ENCODE measurements at regions not wholly inside any gene's neighbourhood (a gene's known extent, or its start where the extent isn't known, plus 50 kb on each side); places are given as distances from the start of the nearest gene placed in this dataset.
A peak's percentile ranks its signal among the peaks of the same experiment; 100 is the strongest.
"Not testable (repeated sequence)": the region's sequence is repeated elsewhere in the genome, so short reads cannot be mapped to it uniquely, and the experiment has no call there.

DNA sequence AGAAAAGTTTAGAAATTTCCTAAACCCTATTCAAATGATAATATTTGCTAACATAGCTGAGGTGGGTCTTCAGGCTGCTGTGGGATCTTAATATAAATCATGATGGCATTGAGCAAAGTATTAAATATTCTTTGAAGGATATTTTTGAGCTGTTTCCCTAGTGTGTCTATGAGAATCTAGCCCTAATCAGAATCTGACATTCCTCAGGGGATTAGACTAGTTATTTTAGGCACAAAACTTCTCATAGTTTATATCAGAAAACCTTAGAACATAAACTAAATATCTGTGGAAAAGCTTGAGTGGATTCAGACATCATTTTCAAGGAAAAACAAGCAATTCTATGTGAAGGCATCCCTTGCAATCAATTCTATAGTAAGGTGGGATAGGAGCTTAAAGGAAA, 594.5 kb downstream of the RFPL4B start:
- FAIRE-seq = no peak

DNA sequence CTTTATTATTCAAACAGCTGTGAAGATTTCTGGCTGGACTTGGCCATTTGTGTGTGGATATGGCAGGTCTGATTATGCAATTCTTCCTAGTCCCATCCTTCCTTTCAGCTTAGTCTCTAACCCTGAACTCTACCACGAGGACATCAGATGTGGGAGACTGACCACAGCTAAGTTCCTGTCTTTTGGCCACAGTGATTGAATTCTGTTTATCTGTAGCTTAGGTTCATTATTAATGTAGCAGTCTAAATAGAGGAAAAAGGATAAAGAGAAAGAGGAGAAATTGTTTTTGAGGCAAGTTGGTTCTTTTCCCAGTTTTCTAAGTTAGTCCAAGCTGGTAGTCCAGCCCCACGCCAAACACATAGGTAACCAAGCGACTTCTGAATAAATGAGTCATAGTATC, 598.9 kb downstream of the RFPL4B start:
- no peak for FAIRE-seq

DNA sequence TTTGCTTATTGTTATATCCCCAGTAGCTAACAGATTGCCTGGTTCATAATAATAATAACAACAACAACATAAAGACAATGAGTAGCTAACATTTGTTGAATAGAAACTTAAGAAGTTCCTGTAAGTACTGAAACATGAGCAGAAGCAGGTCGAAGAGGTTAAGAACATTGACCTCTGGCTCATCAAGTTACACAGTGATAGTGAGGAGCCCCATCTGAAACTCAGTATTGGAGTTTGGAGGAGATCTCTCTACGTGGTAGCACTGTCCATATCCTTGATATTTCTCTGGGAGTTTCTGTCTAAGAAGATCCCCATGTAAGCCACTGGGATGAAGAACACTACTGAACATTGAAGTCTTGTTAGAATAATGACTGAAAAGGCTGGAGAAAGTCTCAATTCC, 600.4 kb downstream of the RFPL4B start:
- FAIRE-seq = no peak

DNA sequence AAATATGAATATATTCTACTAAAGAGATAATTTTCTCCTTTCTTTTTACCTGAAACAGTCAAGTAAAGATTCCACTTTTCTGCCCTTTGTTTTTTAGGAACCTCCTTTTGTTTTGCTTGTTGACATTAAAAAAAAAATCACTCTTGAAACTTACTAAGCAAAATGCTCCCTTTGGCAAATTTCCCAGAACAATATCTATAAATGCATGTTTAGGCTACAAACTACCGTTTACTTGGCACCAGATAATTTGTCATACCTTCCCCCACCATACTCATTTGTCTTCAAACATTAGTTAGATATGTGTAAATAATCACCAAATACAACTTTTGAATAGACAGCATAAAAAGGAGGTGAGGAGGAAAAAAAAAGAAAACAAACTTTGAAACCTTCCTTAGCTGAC, 604.7 kb downstream of the RFPL4B start:
- no peak for FAIRE-seq

DNA sequence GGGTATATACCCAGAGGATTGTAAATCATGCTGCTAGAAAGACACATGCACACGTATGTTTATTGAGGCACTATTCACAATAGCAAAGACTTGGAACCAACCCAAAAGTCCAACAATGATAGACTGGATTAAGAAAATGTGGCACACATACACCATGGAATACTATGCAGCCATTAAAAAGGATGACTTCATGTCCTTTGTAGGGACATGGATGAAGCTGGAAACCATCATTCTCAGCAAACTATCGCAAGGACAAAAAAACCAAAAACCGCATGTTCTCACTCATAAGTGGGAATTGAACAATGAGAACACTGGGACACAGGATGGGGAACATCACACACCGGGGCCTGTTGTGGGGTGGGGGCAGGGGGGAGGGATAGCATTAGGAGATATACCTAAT, 608.6 kb downstream of the RFPL4B start:
- FAIRE-seq = not testable (repeated sequence)

DNA sequence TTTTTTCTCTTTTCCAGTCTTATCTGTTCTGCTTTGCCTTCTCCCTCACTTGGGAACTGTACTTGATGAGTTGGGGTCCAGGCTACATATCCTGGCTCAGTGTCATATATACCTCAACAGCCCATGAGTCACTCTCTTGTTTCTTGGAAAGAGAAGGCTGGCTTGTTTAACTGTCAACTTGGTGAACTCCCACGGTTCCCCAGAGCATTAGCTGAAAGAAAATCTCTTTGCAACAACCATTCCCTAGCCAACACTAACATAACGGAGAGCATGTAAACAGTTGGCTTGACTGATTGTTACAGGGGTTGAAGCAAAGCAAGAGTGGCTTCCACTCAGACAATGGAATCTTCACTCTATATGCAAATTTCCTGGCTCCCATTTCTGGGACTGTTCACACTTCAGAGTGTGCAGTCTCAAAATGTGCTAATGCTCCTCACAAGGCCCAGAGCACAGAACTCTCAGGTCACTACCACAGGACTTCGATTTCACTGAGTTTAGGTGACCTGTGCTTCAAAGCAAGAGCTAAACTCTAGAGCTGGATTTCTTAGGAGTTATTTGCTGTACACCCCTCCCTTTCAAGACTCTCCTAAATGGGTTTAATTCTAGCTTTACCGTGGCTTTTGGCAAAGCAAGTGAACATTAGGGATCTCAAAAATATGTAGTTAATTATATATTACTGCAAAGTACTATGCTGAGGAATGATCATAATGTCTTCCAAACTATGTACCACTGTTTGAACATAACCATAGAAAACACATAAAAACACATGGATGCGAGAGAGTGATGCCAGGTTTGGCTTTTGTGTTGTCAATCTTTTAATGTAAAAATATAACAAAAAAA, 609.8 kb downstream of the RFPL4B start:
- FAIRE-seq = peak; percentile 78

DNA sequence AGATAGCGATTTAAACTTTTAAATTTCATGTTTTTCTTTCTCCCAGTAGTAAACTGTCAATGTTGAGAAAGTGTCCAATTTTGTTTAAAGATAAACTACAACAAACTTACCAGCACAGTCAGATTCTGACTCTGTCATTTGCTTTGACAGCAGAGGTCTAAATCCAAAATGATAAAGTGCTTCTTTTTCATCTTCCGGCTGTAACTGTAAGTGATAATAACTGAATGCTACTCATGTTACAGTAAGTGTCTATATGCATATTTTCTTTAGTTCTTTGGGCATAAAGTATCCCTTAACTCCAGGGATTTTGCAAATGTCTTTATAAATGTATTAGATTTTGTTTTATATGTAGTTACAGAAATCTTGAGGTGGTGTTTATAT, 610.4 kb downstream of the RFPL4B start:
- FAIRE-seq = peak; percentile 29

DNA sequence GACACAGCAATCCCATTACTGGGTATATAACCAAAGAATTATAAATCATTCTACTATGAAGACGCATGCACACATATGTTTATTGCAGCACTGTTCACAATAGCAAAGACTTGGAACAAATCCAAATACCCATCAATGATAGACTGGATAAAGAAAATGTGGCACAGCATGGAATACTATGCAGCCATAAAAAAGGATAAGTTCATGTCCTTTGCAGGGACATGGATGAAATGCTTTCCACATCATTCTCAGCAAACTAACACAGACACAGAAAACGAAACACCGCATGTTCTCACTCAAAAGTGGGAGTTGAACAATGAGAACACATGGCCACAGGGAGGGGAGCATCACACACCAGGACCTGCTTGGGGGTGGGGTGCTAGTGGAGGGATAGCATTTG, 613.0 kb downstream of the RFPL4B start:
- FAIRE-seq = not testable (repeated sequence)

DNA sequence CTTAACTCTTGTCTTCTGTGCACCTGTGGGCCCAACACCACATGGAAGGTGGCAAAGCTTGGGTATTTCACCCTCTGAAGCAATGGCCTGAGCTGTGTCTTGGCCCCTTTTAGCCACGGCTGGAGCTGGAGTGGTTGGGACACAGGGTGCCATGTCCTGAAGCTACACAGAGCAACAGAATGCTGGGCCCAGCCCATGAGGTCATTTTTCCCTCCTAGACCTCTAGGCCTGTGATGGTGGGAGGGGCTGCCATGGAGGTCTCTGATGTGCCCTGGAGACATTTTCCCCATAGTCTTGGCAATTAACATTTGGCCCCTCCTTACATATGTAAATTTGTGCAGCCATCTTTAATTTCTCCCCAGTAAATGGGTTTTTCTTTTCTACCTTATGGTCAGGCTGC, 620.8 kb downstream of the RFPL4B start:
- FAIRE-seq = no peak

DNA sequence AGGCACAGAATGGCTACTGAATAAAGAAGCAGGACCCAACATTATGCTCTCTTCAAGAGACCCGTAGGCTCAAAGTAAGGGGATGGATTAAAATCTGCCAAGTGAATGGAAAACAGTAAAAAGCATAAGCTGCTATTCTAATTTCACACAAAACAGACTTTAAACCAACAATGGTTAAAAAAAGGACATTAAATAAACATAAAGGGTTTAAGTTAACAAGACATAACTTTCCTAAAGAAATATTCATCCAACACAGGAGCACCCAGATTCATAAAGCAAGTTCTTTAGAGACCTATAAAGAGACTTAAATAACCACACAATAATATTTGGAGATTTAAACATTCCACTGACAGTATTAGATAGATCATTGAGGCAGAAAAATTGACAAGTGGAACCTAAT, 624.5 kb downstream of the RFPL4B start:
- no peak for FAIRE-seq

DNA sequence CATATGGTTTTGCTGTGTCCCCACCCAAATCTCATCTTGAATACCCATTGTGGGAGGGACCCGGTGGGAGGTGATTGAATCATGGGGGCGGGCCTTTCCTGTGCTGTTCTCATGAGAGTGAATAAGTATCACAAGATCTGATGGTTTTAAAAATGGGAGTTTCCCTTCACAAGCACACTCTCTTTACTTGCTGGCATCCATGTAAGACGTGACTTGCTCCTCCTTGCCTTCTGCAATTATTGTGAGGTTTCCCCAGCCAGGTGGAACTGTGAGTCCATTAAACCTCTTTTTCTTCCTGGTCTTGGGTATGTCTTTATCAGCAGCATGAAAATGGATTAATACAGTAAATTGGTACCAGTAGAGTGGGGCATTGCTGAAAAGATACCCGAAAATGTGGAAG, 627.8 kb downstream of the RFPL4B start:
- FAIRE-seq = not testable (repeated sequence)

DNA sequence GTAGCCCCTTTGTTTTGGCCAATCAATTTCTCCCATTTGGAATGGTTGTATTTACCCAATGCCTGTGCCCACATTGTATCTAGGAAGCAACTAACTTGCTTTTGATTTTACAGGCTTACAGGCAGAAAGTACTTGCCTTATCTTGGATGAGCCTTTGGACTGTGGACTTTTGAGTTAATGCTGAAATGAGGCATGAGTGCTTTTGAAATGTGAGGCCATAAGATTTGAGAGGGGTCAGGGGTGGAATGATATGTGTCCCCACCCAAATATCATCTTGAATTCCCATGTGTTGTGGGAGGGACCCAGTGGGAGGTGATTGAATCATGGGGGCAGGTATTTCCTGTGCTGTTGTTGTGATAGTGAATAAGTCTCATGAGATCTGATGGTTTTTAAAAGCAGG, 629.4 kb downstream of the RFPL4B start:
- FAIRE-seq = not testable (repeated sequence)

DNA sequence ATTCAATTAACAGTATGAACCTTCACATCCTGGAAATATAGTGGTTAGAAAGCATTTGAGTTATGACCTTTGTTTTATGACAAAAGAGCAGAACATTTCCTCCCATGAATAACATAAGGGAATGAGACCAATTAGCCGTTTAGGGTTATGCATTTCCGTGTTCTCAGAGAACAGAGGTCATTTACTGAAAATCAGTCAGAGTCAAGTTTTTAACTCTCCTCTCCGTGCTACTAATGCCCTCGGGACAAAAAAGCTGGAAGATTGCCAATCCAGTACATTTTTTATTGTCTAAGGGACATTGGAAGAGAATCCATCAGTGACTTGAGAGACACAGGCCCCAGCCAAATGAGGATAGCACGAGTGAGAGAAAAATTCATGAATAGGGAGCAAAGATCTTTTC, 632.7 kb downstream of the RFPL4B start:
- FAIRE-seq = no peak

DNA sequence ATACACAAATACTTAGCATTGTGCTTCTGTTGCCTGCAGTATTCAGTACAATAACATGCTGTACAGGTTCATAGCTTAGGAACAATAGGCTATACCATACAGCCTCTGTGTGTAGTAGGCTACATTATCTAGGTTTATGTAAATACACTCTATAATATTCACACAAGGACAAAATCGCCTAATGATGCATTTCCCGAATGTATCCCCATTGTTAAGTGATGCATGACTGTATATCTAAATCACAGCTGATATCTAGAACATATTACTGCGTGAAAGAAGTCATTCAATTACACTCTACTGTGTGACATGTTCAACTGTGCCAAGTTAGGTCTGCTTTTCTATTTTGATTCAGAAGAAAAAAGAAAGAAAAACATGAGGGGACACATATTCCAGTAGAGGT, 633.5 kb downstream of the RFPL4B start:
- FAIRE-seq = no peak

DNA sequence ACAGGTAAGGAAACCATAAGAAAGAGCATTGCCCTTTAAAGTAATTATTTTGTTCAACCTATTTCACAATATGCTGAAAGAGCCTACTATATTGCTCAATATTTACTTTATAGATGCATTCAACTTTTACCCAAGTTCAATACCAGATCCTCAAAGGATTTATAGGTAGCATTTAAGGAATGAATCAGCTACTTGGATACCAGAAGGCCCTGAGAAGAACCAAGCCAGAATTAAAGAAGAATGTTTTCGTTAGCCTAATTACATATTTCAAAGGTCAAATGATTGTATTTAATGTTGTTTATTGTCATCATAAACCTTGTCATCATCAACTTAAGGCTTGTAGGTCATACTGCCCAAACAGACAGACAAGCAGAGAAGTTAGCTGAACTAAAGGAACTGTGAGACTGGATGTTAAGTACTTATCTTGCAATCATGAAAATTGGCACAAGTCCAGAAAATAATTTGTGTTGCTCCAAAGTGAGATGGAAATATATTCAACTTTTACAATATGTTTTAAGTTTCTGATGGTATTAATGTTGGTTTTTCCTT, 636.7 kb downstream of the RFPL4B start:
- FAIRE-seq = no peak

DNA sequence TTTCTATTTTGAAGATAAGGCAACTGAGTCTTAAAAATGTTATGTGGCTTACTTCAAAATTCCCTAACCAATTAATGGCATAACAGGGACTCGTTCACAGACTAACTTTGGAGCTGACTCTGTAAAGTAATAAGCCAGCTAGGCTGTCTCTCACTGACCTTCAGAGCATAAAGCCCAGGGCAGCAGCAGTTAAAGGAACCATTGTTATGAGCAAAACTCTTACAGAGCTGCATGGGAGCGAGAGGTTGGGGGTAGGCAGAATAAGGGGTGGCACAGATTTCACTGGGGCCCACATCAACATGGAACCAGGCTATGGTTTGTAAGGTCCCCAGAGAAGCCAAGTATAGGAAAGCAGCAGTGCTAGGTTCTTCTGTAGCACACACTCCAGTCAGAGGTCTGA, 637.8 kb downstream of the RFPL4B start:
- no peak for FAIRE-seq

DNA sequence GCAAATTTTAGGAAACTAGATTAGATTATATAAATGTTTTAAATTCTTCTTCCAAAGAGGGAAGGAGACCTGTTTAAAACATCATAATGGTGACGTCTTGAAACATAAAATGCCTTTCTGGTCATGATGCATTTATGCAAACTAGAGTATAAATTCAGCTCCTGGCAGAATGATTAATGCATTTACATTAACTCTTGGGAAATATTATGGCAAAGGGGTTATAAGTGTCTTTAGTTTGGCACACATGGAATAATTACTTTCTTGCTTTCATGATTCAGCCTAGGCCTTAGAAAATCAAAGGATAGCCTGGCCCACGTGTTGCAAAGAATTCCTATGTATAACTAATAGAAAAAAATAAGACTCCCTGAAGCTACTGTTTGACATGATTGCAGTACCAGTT, 639.2 kb downstream of the RFPL4B start:
- no peak for FAIRE-seq

DNA sequence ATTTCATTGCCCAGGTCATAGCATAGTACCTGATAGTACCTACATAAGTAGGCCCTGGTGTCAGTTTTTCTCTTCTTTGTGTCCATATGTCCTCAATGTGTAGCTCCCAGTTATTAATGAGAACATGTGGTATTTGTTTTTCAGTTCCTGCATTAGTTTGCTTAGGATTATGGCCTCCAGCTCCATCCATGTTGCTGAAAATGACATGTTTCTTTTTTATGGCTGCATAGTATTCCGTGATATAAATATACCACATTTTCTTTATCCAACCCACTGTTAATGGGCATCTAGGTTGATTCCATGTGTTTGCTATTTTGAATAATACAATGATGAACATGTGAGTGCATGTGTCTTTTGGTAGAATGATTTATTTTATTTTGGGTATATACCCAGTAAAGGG, 641.6 kb downstream of the RFPL4B start:
- FAIRE-seq = no peak

DNA sequence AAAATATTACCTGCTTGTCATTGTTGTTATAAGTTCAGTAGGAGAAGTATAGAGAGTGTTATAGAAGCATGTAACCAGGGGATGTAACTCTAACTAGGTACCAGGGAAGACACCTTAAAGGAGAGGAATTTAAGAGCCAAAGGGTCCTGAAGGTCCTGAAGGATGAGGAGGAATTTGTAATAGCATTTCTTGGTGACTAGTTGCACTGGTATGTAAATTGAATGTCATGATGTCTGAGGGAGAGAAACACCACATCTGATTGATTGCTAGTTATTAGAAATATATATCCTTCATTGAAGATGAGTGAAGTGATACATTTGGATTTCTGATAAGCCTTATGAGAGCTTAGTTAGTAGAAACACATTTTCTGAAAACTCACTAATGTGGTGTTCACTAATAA, 643.8 kb downstream of the RFPL4B start:
- FAIRE-seq = no peak

DNA sequence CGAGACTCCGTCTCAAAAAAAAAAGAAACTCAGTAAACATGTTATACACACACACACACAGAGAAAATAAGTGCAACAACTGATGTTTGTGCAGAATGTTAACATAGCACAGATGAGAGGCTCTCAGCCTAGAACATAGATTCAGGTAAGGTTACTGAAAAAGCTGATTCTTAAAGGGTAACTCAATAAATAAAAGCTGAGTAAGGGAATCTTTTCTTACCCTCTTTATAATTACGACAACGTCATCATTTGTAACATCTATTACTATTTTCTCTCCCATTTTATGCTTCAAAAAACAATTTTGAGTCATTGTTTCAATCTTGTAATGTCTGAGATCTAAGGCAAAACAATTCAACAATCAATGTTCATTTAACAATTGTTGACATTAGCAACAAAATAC, 644.8 kb downstream of the RFPL4B start:
- no peak for FAIRE-seq

DNA sequence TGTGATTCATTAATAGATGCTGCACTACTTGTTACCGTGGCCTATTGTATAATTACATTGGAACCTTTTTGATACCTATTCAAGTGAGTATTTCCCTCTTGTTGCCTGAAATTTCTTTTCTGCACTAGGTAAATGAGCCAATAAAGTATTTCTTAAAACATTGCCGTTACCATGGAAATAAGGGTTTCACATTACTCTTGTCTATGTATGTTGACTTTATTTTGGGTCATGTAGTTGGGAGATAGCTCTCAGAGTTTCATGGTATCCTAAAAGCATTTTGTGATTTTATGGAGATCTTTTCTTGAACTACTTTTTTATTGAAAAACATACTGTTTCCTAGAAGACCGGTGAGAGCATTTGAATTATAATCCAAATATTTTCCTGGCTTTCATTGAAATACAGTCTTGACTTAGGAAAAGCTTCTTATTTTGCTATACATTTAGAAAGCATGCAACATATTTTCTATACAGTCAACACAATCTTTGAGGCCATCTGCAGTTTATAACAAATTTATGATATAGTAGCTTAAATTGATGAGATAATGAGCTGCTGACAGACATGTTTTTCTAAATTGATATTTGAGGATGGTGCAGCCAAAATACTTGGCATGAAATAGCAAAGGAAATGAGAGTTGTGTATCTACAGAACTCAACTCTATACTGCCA, 650.4 kb downstream of the RFPL4B start:
- no peak for FAIRE-seq

DNA sequence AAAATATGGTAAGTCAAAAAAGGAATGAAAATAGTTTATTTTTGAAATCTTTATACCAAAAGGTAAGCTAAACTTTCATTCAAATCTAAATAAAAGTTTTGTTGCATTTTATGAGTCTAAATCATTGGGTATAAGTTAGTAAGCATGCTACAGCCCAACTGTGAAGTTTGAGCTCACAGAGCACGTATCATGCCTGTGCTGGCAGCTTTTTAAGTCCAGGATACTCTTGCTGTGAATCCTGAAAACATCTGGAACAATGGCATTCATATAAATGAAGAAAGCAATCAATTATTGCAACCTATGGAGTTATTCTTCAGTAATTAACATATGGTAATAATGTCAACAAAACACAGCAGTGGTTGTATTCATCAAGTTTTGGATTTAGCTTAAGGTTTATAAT, 656.9 kb downstream of the RFPL4B start:
- no peak for FAIRE-seq

DNA sequence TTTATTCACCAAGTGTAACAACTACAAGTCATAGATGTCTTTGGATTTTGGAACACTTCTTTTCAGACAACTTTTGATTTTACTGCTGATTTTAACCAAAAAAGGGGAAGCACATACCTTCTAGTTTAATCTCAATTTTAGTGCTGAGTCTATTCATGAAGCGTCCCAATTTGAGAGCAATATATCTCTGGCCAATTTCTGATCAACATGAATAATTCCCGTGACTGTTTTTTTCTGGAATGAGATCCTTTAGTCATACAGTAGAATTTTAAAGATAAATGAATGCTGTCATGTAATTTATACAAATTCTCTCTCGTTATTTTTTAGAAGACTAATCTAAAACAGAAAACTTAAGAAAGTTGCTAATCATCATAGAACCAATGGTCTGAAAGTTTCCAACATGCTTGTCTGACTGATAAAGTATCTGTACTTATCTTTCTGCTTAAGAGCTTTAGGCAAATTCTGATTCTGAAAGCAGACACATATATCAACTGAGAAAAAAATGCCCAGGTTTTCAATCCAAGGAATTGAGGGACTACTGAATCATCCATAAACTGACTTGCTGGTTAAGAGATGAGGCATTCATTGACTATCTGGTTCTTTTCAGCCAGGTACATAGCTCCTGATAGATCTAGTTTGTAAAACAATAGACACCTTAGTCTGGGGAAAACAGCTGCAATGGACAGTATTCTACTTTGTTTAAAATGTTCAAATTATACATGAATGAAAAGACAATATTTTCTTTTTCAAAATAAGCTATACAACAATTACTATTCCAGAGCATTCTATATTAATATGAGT, 657.5 kb downstream of the RFPL4B start:
- no peak for FAIRE-seq

DNA sequence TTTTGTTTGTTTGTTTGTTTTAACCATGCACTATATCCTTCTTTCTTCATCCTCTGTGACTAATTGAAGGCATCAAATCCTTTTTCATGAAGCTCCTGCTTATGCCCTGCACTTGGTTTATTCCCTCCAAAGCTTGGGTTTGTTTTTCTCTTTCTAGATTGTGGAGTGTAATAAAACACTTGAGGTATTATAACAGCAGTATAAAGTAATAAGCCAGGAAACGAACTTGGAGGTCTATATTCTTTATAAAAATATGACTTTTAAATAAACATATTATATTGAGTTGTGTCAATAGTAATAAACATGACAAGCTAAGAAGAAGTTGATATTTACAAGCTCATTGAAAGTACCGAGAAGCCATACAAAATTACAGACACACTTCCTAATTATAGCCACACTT, 659.4 kb downstream of the RFPL4B start:
- no peak for FAIRE-seq
